ENCODE measurements at regions not wholly inside any gene's neighbourhood (a gene's known extent, or its start where the extent isn't known, plus 50 kb on each side); places are given as distances from the start of the nearest gene placed in this dataset.
"Not testable (repeated sequence)": the region's sequence is repeated elsewhere in the genome, so short reads cannot be mapped to it uniquely, and the experiment has no call there.

DNA sequence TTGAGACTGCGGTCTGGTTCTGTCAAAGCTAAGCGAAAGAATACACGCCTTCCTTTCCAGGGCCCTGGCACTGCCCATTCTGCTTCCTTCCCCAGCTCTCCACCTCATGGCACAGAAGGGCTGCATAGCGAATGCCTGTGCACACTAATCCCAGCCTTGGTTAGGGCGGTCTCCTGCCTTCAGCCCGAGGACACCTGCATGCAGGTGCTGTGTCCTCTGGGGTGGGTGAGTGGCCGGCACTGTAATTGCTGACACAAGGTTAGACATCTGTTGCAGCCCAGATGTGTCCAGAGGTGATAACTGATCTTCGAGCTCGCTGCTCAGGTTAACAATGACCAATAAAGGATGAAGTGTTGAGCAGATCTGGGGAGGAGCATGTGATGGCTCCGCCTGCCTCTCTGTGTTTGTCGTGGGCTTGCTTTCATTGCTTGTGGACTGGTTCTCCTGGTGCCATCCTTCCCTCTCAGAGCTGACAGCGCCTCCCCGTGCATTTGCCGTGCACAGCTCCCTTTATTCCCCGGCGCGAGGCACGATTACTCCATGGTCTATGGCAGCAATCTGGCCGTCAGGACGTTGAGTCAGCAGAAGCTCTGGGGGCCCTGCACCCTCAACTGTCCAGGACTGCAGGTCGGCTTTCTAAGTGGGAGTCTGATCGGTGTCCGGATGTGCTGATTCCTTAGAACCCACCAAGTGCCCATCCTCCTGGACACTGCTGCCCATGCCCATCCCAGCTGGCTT, 1088.2 kb downstream of the BRD1 start:
- DNase-seq (ENCODE audit: low spot score): no peak

GRCh38 chr22:48738204-48738980, 1089.3 kb downstream of the BRD1 start:
- no peak for DNase-seq (ENCODE audit: low spot score)

DNA sequence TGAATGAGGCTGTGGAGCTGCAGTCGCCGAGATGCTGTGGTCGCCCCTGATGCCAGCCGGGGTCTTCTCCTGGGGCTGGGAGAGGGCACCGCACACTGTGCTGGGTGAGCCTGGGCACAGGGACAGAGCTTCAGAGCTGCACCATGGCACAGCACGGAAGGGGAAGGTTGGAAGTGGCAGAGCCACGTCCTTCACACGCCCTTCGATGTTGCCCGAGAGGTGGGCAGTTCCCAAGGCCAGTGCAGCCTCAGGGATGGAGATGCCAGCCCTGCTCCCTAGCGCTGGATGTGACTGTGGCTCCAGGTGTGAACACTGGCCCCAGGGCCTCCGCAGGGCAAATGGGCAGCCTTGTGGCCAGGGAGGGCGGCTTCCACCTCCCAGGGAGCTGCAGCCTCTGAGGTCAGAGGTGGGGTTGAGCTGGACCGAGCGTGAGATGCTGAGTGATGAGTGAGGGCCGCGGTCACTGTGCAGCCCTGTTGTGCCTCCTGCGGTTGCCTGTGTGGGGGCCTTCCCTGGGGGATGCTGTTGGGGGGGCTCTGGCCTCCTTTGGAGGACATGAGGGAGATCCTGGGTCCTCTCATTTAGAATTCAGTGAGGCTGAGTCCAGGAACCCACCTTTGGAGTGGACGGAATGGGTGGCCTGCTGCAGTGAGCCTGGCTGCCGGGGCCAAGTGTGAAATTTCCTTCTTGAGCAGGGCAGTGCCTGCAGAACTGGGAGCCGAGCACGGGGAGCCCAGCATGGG, 1090.0 kb downstream of the BRD1 start:
- DNase-seq (ENCODE audit: low spot score): no peak

- no peak for DNase-seq (ENCODE audit: low spot score)
Measured at GRCh38 chr22:48736593-48737460, 1090.8 kb downstream of the BRD1 start.

- DNase-seq (ENCODE audit: low spot score): no peak
Measured at GRCh38 chr22:48734961-48735360, 1092.7 kb downstream of the BRD1 start.

DNA sequence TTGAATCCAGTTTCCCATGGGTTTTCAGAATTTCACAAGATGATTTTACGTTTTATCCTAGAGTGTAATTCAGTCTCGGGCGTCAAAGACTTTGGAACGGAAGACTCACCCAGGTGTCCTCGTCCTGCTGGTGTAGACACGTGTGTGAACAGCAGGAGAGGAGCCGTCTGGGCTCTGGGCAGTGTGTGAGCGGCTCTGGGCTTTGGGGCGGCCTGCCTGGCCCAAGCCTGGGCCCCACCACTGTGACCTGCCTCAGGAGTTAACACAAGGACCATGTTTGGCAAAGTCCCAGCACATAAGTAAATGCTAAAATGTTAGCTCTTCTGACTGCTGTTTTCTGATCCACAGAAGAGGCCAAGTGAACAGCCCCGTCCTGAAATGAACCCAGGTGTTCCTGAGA, 1093.3 kb downstream of the BRD1 start:
- DNase-seq (ENCODE audit: low spot score): no peak

- DNase-seq (ENCODE audit: low spot score): no peak
Measured at GRCh38 chr22:48729499-48730171, 1098.0 kb downstream of the BRD1 start.

DNA sequence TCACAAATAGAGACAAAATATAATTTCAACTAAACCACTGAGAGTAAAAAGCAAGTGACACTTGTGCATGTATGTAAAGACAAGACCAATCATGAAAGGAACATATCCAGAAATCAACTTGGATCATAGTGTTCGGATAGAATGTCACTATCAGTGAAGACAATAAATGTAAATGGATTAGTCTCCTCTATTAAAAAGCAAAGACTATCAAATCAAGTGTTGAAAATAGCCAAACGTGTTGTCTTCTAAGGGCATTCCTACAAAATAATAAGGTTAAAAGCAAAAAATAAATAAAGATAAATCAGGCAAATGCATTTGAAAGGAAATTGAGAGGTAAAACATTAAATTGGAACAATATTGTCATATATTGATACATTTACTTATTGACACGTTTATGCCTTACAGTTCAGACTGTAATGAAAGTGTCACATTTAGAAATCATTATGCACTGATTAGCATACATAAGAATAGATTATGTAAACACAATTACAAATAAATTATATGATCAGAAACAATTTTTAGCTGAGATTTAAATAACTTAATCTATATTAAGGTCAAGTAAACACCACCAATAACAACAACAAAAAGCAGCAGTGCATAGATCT, 1100.1 kb downstream of the BRD1 start:
- no peak for DNase-seq (ENCODE audit: low spot score)

DNA sequence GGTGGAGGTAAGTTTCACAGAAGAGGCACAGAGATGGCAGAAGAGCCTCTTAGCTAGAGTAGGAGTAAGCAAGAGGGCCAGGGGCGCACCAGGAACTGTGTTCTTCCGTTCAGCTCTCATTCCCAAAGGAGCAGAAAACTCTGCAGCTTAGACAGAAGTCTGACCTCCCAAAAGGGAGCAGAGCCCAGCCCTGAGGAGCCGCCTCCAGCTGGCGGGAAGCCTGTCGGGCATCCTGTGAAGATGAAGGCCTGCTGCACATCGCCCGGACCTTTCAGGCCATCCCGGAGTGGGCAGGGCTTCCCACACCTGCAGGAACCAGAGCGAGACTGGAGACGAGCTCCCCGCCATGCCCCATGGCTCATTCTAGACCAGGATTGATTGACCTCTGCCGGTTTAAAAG, 1102.8 kb downstream of the BRD1 start:
- DNase-seq (ENCODE audit: low spot score): no peak

GRCh38 chr22:48722661-48723060, 1105.0 kb downstream of the BRD1 start:
- DNase-seq (ENCODE audit: low spot score): no peak

- DNase-seq (ENCODE audit: low spot score): no peak
Measured at GRCh38 chr22:48721395-48721669, 1106.3 kb downstream of the BRD1 start.

DNA sequence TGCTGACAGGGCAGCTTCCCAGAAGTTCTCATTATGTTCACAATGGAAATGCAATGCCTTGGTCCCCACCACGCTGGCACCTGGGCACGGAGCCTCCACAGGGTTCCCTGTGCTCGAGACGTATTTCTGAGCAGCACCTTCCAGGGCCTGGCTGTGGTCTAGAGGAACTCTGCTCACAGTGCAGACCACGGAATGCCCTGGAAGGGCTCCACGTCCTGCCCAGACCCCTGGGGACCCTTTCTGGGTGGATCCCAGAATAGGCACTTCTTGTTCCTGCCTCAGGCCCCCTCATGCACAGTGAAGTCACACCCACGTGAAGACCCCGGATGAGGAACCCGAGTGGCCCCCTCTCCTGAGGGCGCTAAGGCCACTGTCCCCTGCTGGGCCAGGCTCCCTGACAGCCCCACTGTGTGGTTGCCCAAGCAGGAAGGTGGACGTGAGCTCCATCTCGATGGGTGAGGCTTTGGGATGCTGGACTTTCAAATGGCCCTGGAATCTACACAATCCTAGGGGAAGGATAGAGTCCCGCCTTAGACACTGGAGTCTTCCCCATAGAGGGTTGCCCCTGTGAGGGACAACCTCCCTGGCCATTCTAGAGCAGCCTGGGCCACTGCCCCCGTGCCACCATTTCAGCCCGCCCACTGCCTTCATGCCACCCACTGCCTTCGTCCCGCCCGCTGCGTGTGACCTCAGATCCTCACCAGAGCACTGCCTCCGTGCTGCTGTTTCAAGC, 1106.8 kb downstream of the BRD1 start:
- DNase-seq (ENCODE audit: low spot score): no peak

DNA sequence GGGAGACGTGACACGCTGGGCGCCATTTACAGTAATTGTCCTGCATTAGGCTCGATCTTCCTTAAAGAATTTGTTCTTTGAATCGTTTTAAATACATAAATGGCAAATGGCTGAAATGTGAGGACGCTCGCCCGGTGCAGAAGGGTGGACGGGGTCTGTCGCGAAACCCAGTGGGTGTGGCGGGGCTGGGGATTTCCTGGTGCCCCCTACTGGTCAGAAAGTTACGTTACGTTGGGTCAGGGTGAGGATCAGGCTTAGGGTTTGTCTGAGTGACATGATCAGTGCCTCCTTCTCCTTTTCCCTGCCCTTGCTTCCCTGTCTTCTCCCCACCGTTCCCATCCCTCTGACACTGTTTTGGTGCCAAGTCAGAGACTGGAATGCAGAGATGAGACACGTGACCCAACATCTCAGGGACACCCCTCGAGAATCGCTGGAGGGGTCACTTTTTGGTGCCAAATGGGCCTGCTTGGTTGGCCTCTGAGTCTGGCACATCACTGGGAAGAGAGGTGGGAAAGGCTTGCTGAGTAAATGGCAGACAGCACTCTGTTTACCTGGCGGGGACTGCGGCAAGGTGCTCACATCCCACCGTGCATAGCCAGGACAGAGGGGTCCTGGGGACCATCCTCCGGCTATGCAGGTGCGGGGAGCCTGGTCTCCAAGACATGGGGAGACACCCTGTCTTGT, 1107.6 kb downstream of the BRD1 start:
- no peak for DNase-seq (ENCODE audit: low spot score)

DNA sequence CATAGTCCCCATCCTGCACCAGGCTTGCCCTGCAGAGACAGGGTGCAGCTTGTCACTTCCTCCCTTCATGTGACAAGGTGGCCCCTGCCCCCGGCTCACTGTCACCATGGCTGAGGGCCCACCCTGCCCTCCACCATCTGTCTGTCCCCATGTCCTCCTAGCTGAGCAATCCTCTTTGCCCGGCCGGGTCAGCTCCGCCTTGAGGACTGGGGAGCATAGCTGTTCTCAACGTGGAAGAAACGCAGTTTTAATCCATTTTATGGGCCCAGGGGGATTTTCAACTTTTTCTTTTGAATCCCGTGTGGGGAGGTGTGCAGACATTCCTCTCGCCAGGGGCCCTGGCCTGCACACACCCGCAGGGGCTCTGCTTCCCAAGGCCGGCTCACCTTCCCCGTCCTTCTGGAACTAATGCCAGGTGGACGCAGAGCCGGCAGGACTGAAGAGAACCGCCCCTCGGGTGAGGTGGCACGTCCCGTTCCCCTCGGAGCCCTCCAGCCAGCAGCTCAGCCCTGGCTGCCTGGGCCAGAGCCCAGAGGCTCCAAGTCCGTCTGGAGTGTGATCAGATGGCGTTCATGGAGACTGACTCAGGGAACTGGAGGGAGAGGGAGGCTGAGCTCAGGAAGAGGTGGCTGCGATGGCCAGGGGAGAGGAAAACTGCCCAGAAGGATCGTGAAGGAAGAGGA, 1108.7 kb downstream of the BRD1 start:
- no peak for DNase-seq (ENCODE audit: low spot score)

DNA sequence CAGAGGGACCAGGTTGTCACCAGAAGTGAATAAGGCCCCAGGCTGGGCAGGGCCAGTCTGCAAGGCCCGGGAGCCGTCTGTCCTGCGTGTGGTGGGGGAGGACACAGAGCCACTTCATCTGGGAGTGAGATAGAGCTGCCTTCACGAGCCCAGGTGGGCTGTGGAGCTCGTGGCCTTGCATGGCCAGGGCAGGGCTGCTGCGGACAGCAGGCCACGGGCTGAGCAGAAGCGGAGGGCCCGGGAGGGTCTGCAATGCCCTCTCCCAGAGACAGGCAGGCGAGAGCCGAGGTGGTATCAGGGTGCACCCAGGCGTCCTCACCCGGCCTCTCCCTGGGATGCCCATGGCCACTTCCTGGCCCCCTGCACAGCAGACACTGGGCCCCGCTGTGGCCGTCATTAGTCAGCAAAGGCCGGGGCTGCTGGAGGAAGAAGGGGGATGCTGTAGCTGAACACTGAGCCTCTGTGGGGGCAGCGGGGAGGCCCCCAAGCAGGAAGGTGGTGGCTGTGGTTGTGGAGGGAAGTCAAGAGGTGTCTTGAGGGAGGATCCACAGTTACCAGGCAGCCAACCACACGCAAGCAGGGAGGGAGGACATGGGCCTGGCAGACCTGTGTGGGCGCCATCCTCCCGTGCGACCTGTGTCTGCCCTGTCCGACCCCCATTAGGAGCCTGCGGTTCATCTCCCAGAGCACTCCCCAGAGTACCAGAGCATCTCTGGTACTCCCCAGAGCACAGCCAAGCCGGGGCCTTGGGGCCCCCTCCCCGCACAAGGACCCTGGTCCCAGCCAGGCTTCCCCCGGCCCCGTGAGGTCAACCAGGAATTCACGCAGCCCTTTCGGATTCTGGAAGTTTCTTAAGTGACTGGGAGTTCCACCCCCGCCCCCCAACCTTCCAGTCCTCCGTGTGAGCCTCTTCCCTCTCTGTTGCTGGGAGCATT, 1109.5 kb downstream of the BRD1 start:
- no peak for DNase-seq (ENCODE audit: low spot score)

GRCh38 chr22:48717076-48717810, 1110.4 kb downstream of the BRD1 start:
- no peak for DNase-seq (ENCODE audit: low spot score)

DNA sequence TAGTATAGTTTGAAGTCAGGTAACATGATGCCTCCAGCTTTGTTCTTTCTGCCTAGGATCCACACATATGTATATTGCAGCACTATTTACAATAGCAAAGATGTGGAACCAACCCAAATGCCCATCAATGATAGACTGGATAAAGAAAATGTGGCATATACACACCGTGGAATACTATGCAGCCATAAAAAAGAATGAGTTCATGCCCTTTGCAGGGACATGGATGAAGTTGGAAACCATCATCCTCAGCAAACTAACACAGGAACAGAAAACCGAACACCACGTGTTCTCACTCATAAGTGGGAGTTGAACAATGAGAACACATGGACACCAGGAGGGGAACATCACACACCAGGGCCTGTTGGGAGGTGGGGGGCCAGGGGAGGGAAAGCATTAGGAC, 1111.5 kb downstream of the BRD1 start:
- not testable (repeated sequence) for DNase-seq (ENCODE audit: low spot score)

Data from H4 (cell line).